Glutamatergic neuron (in vitro differentiated cells): ENCODE measurements at regions not wholly inside any gene's neighbourhood (a gene's known extent, or its start where the extent isn't known, plus 50 kb on each side); places are given as distances from the start of the nearest gene placed in this dataset.

Source experiments
- DNase-seq: peaks from one replicate; pipeline ENCODE4 v3.0.0; 2022
- H3K27ac Mint-ChIP-seq: one replicate; pipeline ENCODE4 v1.8.0; 2020; ENCODE audit warnings: mild to moderate bottlenecking, mixed read lengths, inconsistent platforms; ENCODE audit not compliant: unreplicated experiment
- H3K27me3 Mint-ChIP-seq: one replicate; pipeline ENCODE4 v1.8.0; 2020; ENCODE audit warnings: mild to moderate bottlenecking, moderate library complexity, mixed read lengths, inconsistent platforms; ENCODE audit not compliant: unreplicated experiment
- H3K36me3 Mint-ChIP-seq: one replicate; pipeline ENCODE4 v1.8.0; 2020; ENCODE audit warnings: mild to moderate bottlenecking, mixed read lengths, inconsistent platforms; ENCODE audit not compliant: unreplicated experiment
- H3K4me1 Mint-ChIP-seq: one replicate; pipeline ENCODE4 v1.8.0; 2020; ENCODE audit warnings: mild to moderate bottlenecking, low read depth, mixed read lengths, inconsistent platforms; ENCODE audit not compliant: unreplicated experiment
- H3K4me3 Mint-ChIP-seq: one replicate; pipeline ENCODE4 v1.8.0; 2020; ENCODE audit warnings: mild to moderate bottlenecking, mixed read lengths, inconsistent platforms; ENCODE audit not compliant: unreplicated experiment
- H3K9me3 Mint-ChIP-seq: one replicate; pipeline ENCODE4 v1.8.0; 2020; ENCODE audit warnings: mild to moderate bottlenecking, moderate library complexity, mixed read lengths, inconsistent platforms; ENCODE audit not compliant: unreplicated experiment
- CTCF ChIP-seq: fragments of 200-600 bp; sonication (generic); IDR thresholded peaks from one replicate; pipeline ENCODE4 v1.5.0; 2021; ENCODE audit not compliant: partially characterized antibody, unreplicated experiment

DNA sequence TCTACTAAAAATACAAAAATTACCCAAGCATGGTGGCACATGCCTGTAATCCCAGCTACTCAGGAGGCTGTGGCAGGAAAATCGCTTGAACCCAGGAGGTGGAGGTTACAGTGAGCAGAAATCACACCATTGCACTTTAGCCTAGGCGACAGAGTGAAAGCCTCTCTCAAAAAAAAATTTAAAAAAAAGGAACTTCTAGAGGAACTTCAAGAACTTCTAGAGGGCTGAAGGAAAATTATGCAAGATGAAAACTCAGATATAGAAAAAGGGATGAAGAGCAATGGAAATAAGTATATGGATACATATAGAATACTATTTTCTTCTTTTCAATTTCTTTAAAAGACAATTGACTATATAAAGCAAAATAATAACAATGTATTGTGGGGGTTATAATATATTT lies 51.2 kb upstream of the PRR5 start:
- H3K27me3 Mint-ChIP-seq, result no peaks in the 10 kb centered on the region
- no peak overlapping the region for H3K27ac Mint-ChIP-seq
- DNase-seq, result no peak
- no peak overlapping the region for H3K4me3 Mint-ChIP-seq
- no peak for TF ChIP-seq CTCF
- peaks cover 4% of the 10 kb centered on the region for H3K4me1 Mint-ChIP-seq
- H3K9me3 Mint-ChIP-seq, result peaks cover 5% of the 10 kb centered on the region
- no peaks in the 10 kb centered on the region for H3K36me3 Mint-ChIP-seq

- peaks cover 7% of the 10 kb centered on the region for H3K9me3 Mint-ChIP-seq
- TF ChIP-seq CTCF, result no peak
- H3K4me3 Mint-ChIP-seq, result no peak overlapping the region
- peaks cover 2% of the 10 kb centered on the region for H3K27me3 Mint-ChIP-seq
- no peaks in the 10 kb centered on the region for H3K36me3 Mint-ChIP-seq
- H3K4me1 Mint-ChIP-seq, result peaks cover 4% of the 10 kb centered on the region
- H3K27ac Mint-ChIP-seq, result no peak overlapping the region
- DNase-seq, result no peak
Observed at GRCh38 chr22:44648821-44649565, 53.0 kb upstream of the PRR5 start.

DNA sequence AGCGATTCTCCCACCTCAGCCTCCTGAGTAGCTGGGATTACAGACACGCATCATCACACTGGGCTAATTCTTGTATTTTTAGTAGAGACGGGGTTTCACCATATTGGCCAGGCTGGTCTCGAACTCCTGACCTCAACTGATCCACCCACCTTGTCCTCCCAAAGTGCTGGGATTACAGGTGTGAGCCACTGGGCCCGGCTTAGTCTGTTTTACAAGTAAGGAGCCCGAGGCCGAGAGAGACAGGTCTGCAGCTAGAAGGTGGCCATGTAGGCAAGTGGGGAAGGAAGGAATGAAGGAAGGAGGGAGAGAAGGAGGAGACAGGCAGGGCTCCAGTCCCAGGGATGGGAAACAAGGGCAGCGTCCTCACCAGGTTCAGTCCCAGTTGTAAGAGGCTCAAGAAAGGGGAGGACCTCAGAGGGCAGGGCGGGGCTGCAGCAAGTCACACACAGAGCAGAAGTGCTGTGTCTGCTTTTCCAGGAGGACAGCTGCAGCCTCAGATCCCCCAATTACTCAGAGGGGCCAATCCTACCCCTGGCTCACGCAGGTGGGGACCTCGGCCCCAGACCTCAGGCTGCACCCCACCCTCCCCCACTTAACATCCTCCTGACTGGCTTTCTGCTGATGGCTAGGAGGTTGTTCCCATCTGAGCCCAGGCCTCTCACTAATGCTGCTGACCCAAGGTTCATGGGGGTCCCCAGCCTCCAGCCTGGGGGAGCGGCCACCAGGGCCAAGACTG lies 53.8 kb upstream of the PRR5 start:
- no peaks in the 10 kb centered on the region for H3K36me3 Mint-ChIP-seq
- peaks cover 7% of the 10 kb centered on the region for H3K9me3 Mint-ChIP-seq
- no peak for DNase-seq
- TF ChIP-seq CTCF, result no peak
- H3K4me3 Mint-ChIP-seq, result no peak overlapping the region
- H3K27me3 Mint-ChIP-seq, result peaks cover 3% of the 10 kb centered on the region
- peak overlapping the region; percentile 59 for H3K27ac Mint-ChIP-seq
- peaks cover 4% of the 10 kb centered on the region for H3K4me1 Mint-ChIP-seq

GRCh38 chr22:44647141-44647540 lies 54.9 kb upstream of the PRR5 start:
- no peak overlapping the region for H3K4me3 Mint-ChIP-seq
- no peak overlapping the region for H3K27ac Mint-ChIP-seq
- H3K36me3 Mint-ChIP-seq, result no peaks in the 10 kb centered on the region
- peaks cover 7% of the 10 kb centered on the region for H3K9me3 Mint-ChIP-seq
- peaks cover 3% of the 10 kb centered on the region for H3K27me3 Mint-ChIP-seq
- peaks cover 4% of the 10 kb centered on the region for H3K4me1 Mint-ChIP-seq
- no peak for TF ChIP-seq CTCF
- DNase-seq, result no peak

DNA sequence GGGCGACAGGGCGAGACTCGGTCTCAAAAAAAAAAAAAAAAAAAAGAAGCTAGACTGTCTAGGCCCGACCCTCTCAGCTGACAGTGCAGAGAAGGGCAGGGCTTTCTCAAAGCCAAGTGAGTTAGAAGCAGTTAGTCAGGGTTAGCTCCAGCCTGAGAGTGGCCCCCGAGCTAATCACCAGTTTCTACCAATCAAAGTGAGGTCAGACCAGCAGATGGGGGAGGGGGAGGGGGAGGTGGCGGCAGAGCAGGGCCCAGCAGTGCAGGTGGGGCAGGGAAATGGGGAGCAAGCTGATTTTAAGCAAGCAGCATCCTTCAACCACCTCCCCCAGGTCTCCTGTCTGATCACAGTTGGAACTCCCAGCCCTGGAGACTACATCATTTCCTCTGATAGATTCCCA lies 55.3 kb upstream of the PRR5 start:
- H3K27ac Mint-ChIP-seq, result no peak overlapping the region
- H3K9me3 Mint-ChIP-seq, result peaks cover 7% of the 10 kb centered on the region
- H3K4me1 Mint-ChIP-seq, result peaks cover 4% of the 10 kb centered on the region
- H3K36me3 Mint-ChIP-seq, result no peaks in the 10 kb centered on the region
- H3K4me3 Mint-ChIP-seq, result no peak overlapping the region
- TF ChIP-seq CTCF, result no peak
- DNase-seq, result no peak
- peaks cover 3% of the 10 kb centered on the region for H3K27me3 Mint-ChIP-seq
